Suppressor macrophage treated with lipopolysaccharide for 1 hour (primary cell): ENCODE measurements at regions not wholly inside any gene's neighbourhood (a gene's known extent, or its start where the extent isn't known, plus 50 kb on each side); places are given as distances from the start of the nearest gene placed in this dataset.

Source experiments
- DNase-seq, 3 donors: peaks; one replicate each; pipeline ENCODE4 v3.0.0-alpha.2; 2020 to 2022

- no peak for DNase-seq
Observed at GRCh38 chr2:18856765-18857164, 267.4 kb upstream of the NT5C1B start.

DNA sequence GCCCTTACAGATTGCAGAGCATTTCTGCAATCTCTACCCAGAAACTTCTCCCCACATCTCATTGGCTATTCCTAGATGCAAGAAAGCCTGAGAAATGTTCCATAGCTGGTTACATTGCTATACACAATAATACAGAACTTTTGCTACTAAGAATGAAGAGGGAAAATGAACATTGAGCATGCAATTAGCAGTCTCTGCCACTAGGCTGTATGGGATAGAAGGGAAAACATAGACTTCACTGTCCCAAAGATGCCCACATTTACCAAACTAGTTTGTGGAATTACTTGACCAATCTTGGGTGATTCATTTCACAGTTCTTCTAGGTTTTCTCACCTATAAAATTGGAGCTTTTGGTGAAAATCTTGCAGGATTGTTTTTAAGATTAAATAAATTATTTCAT lies 265.7 kb upstream of the NT5C1B start:
- no peak for DNase-seq

DNA sequence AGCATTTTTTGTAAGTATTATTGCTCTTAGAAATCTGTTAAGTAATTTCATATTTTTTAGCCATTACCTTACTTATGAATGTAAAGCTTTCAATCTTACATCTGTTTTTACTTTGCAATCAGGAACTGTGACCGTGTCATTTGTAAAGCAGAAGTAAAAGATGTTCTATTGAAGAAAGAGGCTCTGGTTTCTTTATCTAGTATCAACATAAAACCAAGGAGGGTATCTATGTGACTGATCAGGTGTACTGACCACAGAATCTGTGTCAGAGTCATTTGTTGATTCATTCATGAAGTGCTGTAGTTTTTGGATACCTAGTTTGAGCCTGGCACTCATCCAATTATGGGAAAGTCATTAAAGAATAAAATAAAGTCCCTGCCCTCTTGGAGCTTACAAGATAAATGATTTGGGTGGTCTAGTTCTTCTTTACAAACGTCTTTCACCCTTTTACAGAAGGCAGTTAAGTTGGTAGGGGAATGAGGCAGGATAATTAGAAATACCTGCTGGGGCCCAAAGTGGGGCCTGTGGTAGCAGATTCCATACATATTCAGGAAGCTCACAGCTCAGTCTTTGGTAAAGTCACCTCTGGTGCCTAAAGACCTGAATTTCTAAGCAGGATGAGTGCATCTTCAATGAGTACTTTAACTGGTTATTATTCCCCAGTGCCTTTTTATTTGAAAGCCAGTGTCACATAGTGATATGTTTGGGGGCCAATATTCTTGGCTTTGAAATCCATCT lies 260.6 kb upstream of the NT5C1B start:
- DNase-seq: no peak

- no peak for DNase-seq
Observed at GRCh38 chr2:18848646-18849045, 259.3 kb upstream of the NT5C1B start.

DNA sequence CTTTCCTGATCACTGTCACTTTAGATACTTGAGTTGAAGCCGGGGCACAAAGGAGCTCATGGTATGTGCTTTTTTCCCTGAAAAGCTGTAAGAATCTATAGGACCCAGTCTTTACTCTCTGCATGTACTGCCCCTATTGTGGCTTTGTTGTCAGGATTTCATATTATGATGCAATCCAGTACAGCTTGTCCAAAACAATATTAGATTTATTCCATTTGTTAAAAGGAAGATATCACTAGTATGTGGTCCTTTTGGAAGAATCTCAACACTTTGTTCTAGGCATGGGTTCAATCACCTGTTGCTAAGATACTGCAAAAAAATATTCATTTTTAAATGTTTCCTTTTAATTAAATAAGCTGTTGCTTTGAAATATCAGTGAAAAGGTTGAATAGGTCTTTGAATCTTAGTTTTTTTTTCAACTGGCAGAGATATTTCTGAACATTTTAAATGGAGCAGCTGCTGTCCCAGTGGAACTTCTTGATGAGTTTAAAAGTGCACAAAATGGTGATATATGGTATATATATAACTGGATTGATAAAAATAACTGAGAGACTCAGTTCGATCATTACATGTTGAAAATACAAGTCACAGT lies 256.6 kb upstream of the NT5C1B start:
- no peak for DNase-seq

DNA sequence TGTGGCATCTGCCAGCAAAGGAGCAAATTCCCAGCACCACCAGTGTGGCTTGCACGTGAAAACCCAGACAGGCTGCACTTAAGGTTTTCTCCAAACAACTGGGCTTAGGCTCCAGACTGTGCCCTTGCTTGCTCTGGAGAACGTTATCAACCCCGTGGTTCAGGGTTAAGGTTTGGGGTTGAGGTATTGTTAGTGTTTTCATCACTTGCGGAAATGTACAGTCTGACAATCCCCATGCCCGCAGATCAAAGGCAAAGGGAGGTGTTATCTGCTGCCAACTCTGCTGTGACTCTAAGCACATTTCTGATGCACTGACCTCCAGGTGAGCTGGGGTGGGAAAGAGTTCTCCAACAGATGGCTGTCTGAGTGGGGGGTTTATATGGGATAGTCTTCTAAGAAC lies 253.5 kb upstream of the NT5C1B start:
- no peak for DNase-seq

GRCh38 chr2:18841248-18842150 lies 252.1 kb upstream of the NT5C1B start:
- DNase-seq: no peak

GRCh38 chr2:18837240-18837639 lies 247.9 kb upstream of the NT5C1B start:
- no peak for DNase-seq

- DNase-seq: no peak
Observed at GRCh38 chr2:18836436-18836835, 247.1 kb upstream of the NT5C1B start.

GRCh38 chr2:18835787-18836186 lies 246.4 kb upstream of the NT5C1B start:
- DNase-seq: no peak

- DNase-seq: no peak
Observed at GRCh38 chr2:18834341-18834740, 245.0 kb upstream of the NT5C1B start.

DNA sequence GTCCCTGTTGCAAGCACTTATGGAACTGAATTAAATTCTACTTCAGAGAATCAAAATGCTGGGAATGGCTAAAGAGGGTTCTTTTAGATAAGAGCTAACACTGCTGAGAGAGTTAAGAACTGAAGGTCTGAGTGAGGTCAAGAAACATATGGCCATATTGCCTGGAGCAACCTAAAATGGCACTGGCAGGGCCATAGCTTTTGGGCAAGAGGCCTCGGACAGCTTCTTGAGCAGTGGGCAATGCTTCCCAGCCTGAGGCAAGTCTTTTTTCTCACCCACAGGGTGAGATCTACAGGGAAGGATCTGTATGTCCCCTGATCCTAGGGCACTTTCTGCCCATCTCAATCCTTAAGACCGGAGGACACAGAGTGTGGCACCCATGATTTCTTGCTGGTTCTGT lies 244.6 kb upstream of the NT5C1B start:
- DNase-seq: no peak

- no peak for DNase-seq
Observed at GRCh38 chr2:18831916-18832510, 242.6 kb upstream of the NT5C1B start.

DNA sequence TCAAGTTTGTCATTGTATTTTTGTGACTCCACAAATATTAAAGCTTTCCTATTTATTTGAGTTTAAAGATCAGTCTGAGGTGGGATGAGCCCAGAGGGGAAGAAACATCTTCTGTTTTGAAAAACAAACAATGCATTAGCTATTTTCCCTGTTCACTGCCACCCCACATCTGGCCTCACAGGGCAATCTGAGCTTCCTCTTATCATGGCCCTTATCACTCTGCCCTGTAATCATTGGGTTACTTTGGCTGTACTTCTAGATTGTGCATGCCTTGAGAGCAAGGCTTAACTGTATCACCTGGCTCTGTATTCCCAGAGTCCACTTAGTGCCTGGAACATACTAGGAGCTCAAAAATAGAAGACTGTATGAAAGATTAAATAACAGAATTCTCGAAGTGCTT lies 241.6 kb upstream of the NT5C1B start:
- no peak for DNase-seq

GRCh38 chr2:18829976-18830375 lies 240.6 kb upstream of the NT5C1B start:
- no peak for DNase-seq

GRCh38 chr2:18829251-18829902 lies 240.0 kb upstream of the NT5C1B start:
- no peak for DNase-seq

DNA sequence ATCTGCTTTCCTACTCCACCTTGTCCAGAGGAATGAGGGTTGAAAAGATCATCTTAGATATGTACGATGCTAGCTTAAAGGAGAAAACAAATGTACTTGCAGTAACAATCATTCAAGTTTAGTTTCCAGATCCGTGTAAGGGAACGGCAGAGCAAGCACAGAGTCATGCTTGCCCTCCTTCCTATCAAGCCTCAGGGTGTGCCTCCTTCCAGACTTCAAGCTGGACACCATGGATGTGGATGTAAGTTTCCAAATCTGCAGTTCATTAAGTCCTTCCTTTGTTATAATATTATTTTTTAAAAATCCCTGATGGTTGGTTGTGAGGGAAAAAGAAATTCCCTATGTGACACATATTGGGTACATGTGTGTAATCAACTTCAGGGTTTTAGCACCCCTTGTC lies 238.9 kb upstream of the NT5C1B start:
- no peak for DNase-seq

- no peak for DNase-seq
Observed at GRCh38 chr2:18825838-18826237, 236.5 kb upstream of the NT5C1B start.

DNA sequence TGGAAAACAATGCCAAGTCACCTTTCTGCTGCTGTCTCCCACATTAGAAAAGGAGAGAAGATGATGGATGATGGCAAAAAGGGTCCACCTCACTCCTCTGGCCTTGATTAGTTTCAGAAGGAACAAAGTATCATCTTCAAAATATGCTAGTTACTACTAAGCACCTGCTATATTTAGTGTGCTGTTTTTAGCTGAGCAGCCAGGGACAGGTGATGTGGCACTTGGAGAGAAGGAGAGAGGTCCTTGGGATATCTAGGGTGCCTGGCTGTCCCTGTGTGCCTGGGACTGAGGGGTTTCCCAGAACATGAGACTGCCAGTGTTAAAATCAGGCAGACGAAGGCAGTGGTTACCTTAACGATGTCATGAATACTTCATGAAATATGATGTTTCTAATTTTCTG lies 235.5 kb upstream of the NT5C1B start:
- no peak for DNase-seq

- no peak for DNase-seq
Observed at GRCh38 chr2:18824325-18824790, 235.0 kb upstream of the NT5C1B start.

DNA sequence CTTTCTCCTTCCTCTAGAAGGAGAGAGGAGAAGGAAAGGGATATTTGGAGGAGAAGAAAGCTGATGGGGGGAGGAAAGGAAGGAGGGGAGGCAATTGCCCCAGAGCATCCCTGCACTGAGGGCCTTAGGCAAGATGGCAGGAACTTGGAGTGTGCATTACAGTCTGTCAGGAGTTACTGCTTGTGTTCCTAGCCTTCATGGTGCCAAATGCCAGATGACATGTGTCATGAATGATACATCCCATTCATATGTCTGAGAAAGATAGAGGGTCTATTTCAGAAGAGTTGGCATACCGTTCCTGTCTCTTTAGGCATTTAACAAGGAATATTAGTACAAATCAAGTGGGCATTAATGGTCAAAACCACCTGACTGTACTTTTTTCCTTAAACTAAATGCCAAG lies 232.1 kb upstream of the NT5C1B start:
- no peak for DNase-seq

- no peak for DNase-seq
Observed at GRCh38 chr2:18820966-18821365, 231.6 kb upstream of the NT5C1B start.

GRCh38 chr2:18819566-18819965 lies 230.2 kb upstream of the NT5C1B start:
- no peak for DNase-seq
